ENCODE measurements at regions not wholly inside any gene's neighbourhood (a gene's known extent, or its start where the extent isn't known, plus 50 kb on each side); places are given as distances from the start of the nearest gene placed in this dataset.

DNA sequence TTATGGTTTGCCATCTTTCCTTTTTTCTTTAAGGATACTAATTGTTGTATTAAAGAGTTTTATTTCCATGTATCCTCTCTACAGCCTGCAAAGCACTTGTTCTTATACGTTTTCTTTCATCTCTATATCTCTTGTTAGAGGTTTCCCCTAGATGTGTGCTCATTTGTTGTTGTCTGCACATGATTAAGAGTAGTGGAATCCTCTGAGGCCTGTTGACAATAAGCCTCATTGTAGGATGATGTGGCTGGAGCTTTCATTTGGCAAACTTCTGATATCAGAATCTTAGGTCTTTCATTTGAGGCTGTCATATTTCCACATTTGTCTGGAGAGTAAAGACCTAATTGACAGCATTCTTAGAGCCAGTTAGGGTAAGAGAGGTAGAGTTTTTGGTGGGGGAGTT, 506.0 kb downstream of the DIPK2A start:
- Histone ChIP-seq H3K9me2 (replicated peaks; ENCODE audit: control insufficient read depth, low read length) (no peaks in the 10 kb centered on the region), H3K4me1 (ENCODE audit: control insufficient read depth, low read length) (no peaks in the 10 kb centered on the region), H3K36me3 (ENCODE audit: control insufficient read depth, low read length) (no peaks in the 10 kb centered on the region), H3K4me2 (ENCODE audit: low read length) (no peak overlapping the region), H3K27me3 (ENCODE audit: control insufficient read depth, low read length) (no peaks in the 10 kb centered on the region), H3K4me3 (ENCODE audit: low read length) (no peak overlapping the region), H3K9me3 (ENCODE audit: control insufficient read depth, insufficient read depth, low read length) (no peaks in the 10 kb centered on the region), H3K27ac (ENCODE audit: low read depth, low read length) (no peak overlapping the region), H3K79me2 (ENCODE audit: control insufficient read depth, low read length) (no peaks in the 10 kb centered on the region), H3F3A (ENCODE audit: control insufficient read depth, insufficient read depth) (no peaks in the 10 kb centered on the region), H4K20me1 (ENCODE audit: control insufficient read depth, insufficient read depth, low read depth, low read length) (no peaks in the 10 kb centered on the region)
- TF ChIP-seq EZH2phosphoT487 (IDR thresholded peaks at IDR 0.05; ENCODE audit: borderline replicate concordance, low read length), result no peak
- TF ChIP-seq, protein P1, sequence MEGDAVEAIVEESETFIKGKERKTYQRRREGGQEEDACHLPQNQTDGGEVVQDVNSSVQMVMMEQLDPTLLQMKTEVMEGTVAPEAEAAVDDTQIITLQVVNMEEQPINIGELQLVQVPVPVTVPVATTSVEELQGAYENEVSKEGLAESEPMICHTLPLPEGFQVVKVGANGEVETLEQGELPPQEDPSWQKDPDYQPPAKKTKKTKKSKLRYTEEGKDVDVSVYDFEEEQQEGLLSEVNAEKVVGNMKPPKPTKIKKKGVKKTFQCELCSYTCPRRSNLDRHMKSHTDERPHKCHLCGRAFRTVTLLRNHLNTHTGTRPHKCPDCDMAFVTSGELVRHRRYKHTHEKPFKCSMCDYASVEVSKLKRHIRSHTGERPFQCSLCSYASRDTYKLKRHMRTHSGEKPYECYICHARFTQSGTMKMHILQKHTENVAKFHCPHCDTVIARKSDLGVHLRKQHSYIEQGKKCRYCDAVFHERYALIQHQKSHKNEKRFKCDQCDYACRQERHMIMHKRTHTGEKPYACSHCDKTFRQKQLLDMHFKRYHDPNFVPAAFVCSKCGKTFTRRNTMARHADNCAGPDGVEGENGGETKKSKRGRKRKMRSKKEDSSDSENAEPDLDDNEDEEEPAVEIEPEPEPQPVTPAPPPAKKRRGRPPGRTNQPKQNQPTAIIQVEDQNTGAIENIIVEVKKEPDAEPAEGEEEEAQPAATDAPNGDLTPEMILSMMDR (IDR thresholded peaks at IDR 0.05; ENCODE audit: low read depth, low read length, poor library complexity, severe bottlenecking), result no peak

DNA sequence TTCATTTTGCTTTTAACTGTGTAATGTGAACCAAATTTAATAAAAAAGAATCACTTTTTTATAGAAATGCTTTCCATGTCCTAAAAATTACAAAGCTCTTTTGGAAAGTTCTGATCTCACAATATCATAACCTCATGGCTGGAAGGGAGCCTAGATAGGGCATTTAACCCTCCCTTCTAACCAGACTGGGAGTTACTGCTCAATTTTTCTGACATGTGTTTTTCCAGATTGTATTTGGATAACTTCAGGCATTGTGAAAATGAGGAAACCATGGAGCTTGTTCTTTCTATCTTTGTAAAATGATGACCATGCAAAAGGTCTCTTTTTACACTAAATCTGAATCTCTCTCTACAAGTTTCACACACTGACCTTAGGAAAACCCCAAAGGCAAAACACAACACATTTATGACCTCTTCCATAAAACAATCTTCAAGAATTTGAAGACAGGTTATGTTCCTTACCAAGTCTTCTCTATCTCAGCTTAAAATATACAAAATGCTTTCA, 508.8 kb downstream of the DIPK2A start:
- no peaks in the 10 kb centered on the region for H3K9me3 ChIP-seq (ENCODE audit: control insufficient read depth, insufficient read depth, low read length)
- H3K4me3 ChIP-seq (ENCODE audit: low read length), result no peak overlapping the region
- no peaks in the 10 kb centered on the region for H3F3A ChIP-seq (ENCODE audit: control insufficient read depth, insufficient read depth)
- H3K4me1 ChIP-seq (ENCODE audit: control insufficient read depth, low read length), result no peaks in the 10 kb centered on the region
- H3K79me2 ChIP-seq (ENCODE audit: control insufficient read depth, low read length), result no peaks in the 10 kb centered on the region
- H3K27me3 ChIP-seq (ENCODE audit: control insufficient read depth, low read length), result no peaks in the 10 kb centered on the region
- TF ChIP-seq EZH2phosphoT487 (IDR thresholded peaks at IDR 0.05; ENCODE audit: borderline replicate concordance, low read length), result no peak
- TF ChIP-seq, protein P1 (IDR thresholded peaks at IDR 0.05; ENCODE audit: low read depth, low read length, poor library complexity, severe bottlenecking), result no peak
- H3K4me2 ChIP-seq (ENCODE audit: low read length), result no peak overlapping the region
- H3K36me3 ChIP-seq (ENCODE audit: control insufficient read depth, low read length), result no peaks in the 10 kb centered on the region
- H3K9me2 ChIP-seq (replicated peaks; ENCODE audit: control insufficient read depth, low read length), result no peaks in the 10 kb centered on the region
- H4K20me1 ChIP-seq (ENCODE audit: control insufficient read depth, insufficient read depth, low read depth, low read length), result no peaks in the 10 kb centered on the region
- H3K27ac ChIP-seq (ENCODE audit: low read depth, low read length), result no peak overlapping the region

DNA sequence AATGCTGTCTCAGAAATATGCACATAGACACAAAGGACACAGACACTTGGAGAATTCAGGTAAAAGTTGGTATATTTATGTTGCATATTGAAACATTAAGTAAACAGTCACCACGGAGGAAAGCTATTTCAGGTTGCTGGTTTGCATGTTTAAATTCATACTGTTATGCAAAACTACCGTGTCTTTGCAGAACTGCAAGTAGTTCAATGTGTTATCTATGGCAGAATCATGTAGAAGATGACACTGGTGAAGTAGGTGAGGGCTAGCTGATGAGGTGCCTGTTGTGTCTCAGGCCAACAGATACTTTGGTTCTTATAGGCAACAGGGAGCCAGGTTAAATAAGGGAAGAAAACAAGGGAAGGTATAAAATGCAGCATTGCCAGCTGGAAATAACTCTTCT, 511.3 kb downstream of the DIPK2A start:
- H3K4me2 ChIP-seq (ENCODE audit: low read length), result no peak overlapping the region
- H3K9me2 ChIP-seq (replicated peaks; ENCODE audit: control insufficient read depth, low read length), result no peaks in the 10 kb centered on the region
- TF ChIP-seq, protein P1 (IDR thresholded peaks at IDR 0.05; ENCODE audit: low read depth, low read length, poor library complexity, severe bottlenecking), result no peak
- no peak for TF ChIP-seq EZH2phosphoT487 (IDR thresholded peaks at IDR 0.05; ENCODE audit: borderline replicate concordance, low read length)
- H3K4me1 ChIP-seq (ENCODE audit: control insufficient read depth, low read length), result no peaks in the 10 kb centered on the region
- no peaks in the 10 kb centered on the region for H3K9me3 ChIP-seq (ENCODE audit: control insufficient read depth, insufficient read depth, low read length)
- no peaks in the 10 kb centered on the region for H3K79me2 ChIP-seq (ENCODE audit: control insufficient read depth, low read length)
- H4K20me1 ChIP-seq (ENCODE audit: control insufficient read depth, insufficient read depth, low read depth, low read length), result no peaks in the 10 kb centered on the region
- no peaks in the 10 kb centered on the region for H3F3A ChIP-seq (ENCODE audit: control insufficient read depth, insufficient read depth)
- H3K27me3 ChIP-seq (ENCODE audit: control insufficient read depth, low read length), result no peaks in the 10 kb centered on the region
- H3K27ac ChIP-seq (ENCODE audit: low read depth, low read length), result no peak overlapping the region
- no peaks in the 10 kb centered on the region for H3K36me3 ChIP-seq (ENCODE audit: control insufficient read depth, low read length)
- no peak overlapping the region for H3K4me3 ChIP-seq (ENCODE audit: low read length)

All from DOHH2 (cell line).